Epithelial cell of prostate (primary cell): ENCODE measurements at regions not wholly inside any gene's neighbourhood (a gene's known extent, or its start where the extent isn't known, plus 50 kb on each side); places are given as distances from the start of the nearest gene placed in this dataset.

Experiments used
- DNase-seq: peaks from one replicate; pipeline ENCODE4 v3.0.0-alpha.2; 2011; ENCODE audit warnings: low read depth, low spot score
- H3K27ac ChIP-seq: fragments of 450-650 bp; 2 replicates; pipeline ENCODE4 v1.5.1; 2017; ENCODE audit warnings: mild to moderate bottlenecking

- H3K27ac ChIP-seq = no peak overlapping the region
- DNase-seq = no peak
Observed at GRCh38 chr4:96164814-96165351, 325.0 kb downstream of the PDHA2 start.

GRCh38 chr4:96166806-96167205 is 326.9 kb downstream of the PDHA2 start:
- no peak overlapping the region for H3K27ac ChIP-seq
- no peak for DNase-seq

GRCh38 chr4:96170198-96170597 is 330.3 kb downstream of the PDHA2 start:
- DNase-seq = no peak
- H3K27ac ChIP-seq = no peak overlapping the region

- no peak for DNase-seq
- H3K27ac ChIP-seq = no peak overlapping the region
Observed at GRCh38 chr4:96173756-96174155, 333.9 kb downstream of the PDHA2 start.

- no peak for DNase-seq
- H3K27ac ChIP-seq = no peak overlapping the region
Observed at GRCh38 chr4:96175871-96176270, 336.0 kb downstream of the PDHA2 start.

GRCh38 chr4:96183611-96184010 is 343.7 kb downstream of the PDHA2 start:
- DNase-seq = no peak
- no peak overlapping the region for H3K27ac ChIP-seq

GRCh38 chr4:96186593-96186992 is 346.7 kb downstream of the PDHA2 start:
- no peak overlapping the region for H3K27ac ChIP-seq
- no peak for DNase-seq

GRCh38 chr4:96189761-96190160 is 349.9 kb downstream of the PDHA2 start:
- no peak overlapping the region for H3K27ac ChIP-seq
- no peak for DNase-seq

GRCh38 chr4:96193061-96193460 is 353.2 kb downstream of the PDHA2 start:
- no peak for DNase-seq
- no peak overlapping the region for H3K27ac ChIP-seq

GRCh38 chr4:96194993-96195392 is 355.1 kb downstream of the PDHA2 start:
- H3K27ac ChIP-seq = no peak overlapping the region
- no peak for DNase-seq

GRCh38 chr4:96205143-96205936 is 365.4 kb downstream of the PDHA2 start:
- DNase-seq = no peak
- H3K27ac ChIP-seq = no peak overlapping the region

GRCh38 chr4:96227515-96227914 is 387.6 kb downstream of the PDHA2 start:
- DNase-seq = no peak

GRCh38 chr4:96228463-96228862 is 388.6 kb downstream of the PDHA2 start:
- no peak for DNase-seq
- no peak overlapping the region for H3K27ac ChIP-seq

More at GRCh38 chr4:96227515-96227914, 387.6 kb downstream of the PDHA2 start:
- no peak overlapping the region for H3K27ac ChIP-seq

- H3K27ac ChIP-seq = no peak overlapping the region
- DNase-seq = no peak
Observed at GRCh38 chr4:96240041-96240440, 400.1 kb downstream of the PDHA2 start.

GRCh38 chr4:96241819-96242218 is 401.9 kb downstream of the PDHA2 start:
- no peak for DNase-seq
- no peak overlapping the region for H3K27ac ChIP-seq

- no peak for DNase-seq
- no peak overlapping the region for H3K27ac ChIP-seq
Observed at GRCh38 chr4:96247096-96247495, 407.2 kb downstream of the PDHA2 start.

GRCh38 chr4:96248225-96248624 is 408.3 kb downstream of the PDHA2 start:
- H3K27ac ChIP-seq = no peak overlapping the region
- DNase-seq = no peak

GRCh38 chr4:96260064-96260682 is 420.3 kb downstream of the PDHA2 start:
- no peak overlapping the region for H3K27ac ChIP-seq
- no peak for DNase-seq

GRCh38 chr4:96262057-96262456 is 422.2 kb downstream of the PDHA2 start:
- no peak overlapping the region for H3K27ac ChIP-seq
- no peak for DNase-seq

- no peak overlapping the region for H3K27ac ChIP-seq
- no peak for DNase-seq
Observed at GRCh38 chr4:96263291-96263690, 423.4 kb downstream of the PDHA2 start.

- no peak for DNase-seq
- H3K27ac ChIP-seq = no peak overlapping the region
Observed at GRCh38 chr4:96264941-96265463, 425.1 kb downstream of the PDHA2 start.
